Panc1 (cell line): ENCODE measurements at regions not wholly inside any gene's neighbourhood (a gene's known extent, or its start where the extent isn't known, plus 50 kb on each side); places are given as distances from the start of the nearest gene placed in this dataset.

ENCODE experiments used
- ATAC-seq: fragments of 200-7000 bp; cut with Tn5 transposase; 2 replicates; pipeline ENCODE4 v1.9.1; 2020; ENCODE audit warnings: mild to moderate bottlenecking, moderate library complexity
- BruUV-seq: library from RNA; stranded (reverse); fragments of 400-500 nt; replicated peaks from 2 replicates; lab custom pipeline; 2021; lab: Mats Ljungman, UMichigan
- CTCF ChIA-PET: fragments of 300-600 bp; sonication (Branson Sonifier 250); formaldehyde crosslinking; loops from one replicate; lab custom pipeline; 2022; ENCODE audit warnings: antibody characterized with exemption; lab: Charles Lee
- POLR2A ChIA-PET: fragments of 300-600 bp; sonication (Branson Sonifier 250); formaldehyde crosslinking; loops from one replicate; lab custom pipeline; 2022; ENCODE audit warnings: antibody characterized with exemption; lab: Charles Lee
- DNase-seq: peaks from one replicate; pipeline ENCODE4 v3.0.0-alpha.2; 2010; ENCODE audit warnings: low read depth, low spot score
- H3K27ac ChIP-seq: 2 replicates; pipeline ENCODE4 v1.5.1; 2011; ENCODE audit warnings: mild to moderate bottlenecking, low read length, inconsistent platforms
- H3K27me3 ChIP-seq: fragments of 200-500 bp; sonication (Bioruptor generic); 2 replicates; pipeline ENCODE4 v1.6.0; 2014; ENCODE audit warnings: low read length, inconsistent platforms; ENCODE audit not compliant: control insufficient read depth, insufficient read depth
- H3K36me3 ChIP-seq: fragments of 200-500 bp; sonication (Bioruptor generic); 2 replicates; pipeline ENCODE4 v1.5.1; 2014; ENCODE audit warnings: inconsistent platforms, mild to moderate bottlenecking, low read length, moderate library complexity; ENCODE audit not compliant: control insufficient read depth, insufficient read depth
- H3K4me1 ChIP-seq: 2 replicates; pipeline ENCODE4 v1.5.1; 2011; ENCODE audit warnings: inconsistent platforms, mild to moderate bottlenecking, low read length, moderate library complexity; ENCODE audit not compliant: control insufficient read depth, insufficient read depth
- H3K4me3 ChIP-seq, 2 experiments: 2 replicates each; pipeline ENCODE4 v1.5.1; 2011 to 2012; ENCODE audit warnings: low read depth in 2 of 2, low read length in 2 of 2, mild to moderate bottlenecking in 2 of 2, inconsistent platforms in 1 of 2, moderate library complexity in 1 of 2
- H3K9me3 ChIP-seq: fragments of 200-500 bp; sonication (Bioruptor generic); 2 replicates; pipeline ENCODE4 v1.5.1; 2014; ENCODE audit warnings: low read depth, mild to moderate bottlenecking, inconsistent platforms, low read length, moderate library complexity; ENCODE audit not compliant: control insufficient read depth, insufficient read depth
- POLR2AphosphoS5 ChIP-seq: IDR thresholded peaks from 2 replicates; pipeline ENCODE4 v1.6.1; 2012; ENCODE audit warnings: mild to moderate bottlenecking, low read depth, low read length, moderate library complexity
- SIN3A ChIP-seq: IDR thresholded peaks from 2 replicates; pipeline ENCODE4 v1.6.1; 2012; ENCODE audit warnings: low read depth, mild to moderate bottlenecking, low read length, moderate library complexity, borderline replicate concordance; ENCODE audit not compliant: insufficient read depth
- TCF7L2 ChIP-seq: IDR thresholded peaks from 2 replicates; pipeline ENCODE4 v1.6.1; 2011; ENCODE audit warnings: mild to moderate bottlenecking, low read depth, low read length, inconsistent platforms
- in situ Hi-C: cut with HindIII; loops from 2 replicates; pipeline ENCODE4 v1.10.0; 2016; ENCODE audit warnings: low sequenced_read_pairs, low pct_unique_long_range_greater_than_20kb
- intact Hi-C: fragments of 100-400 bp; cut with micrococcal nuclease; formaldehyde crosslinking; loops from one replicate; pipeline ENCODE4 v1.10.0; 2022; ENCODE audit not compliant: unreplicated experiment
- TF ChIP-seq, protein P1 (sequence below), 2 experiments: IDR thresholded peaks; 2 replicates each; pipeline ENCODE4 v1.6.1; 2011 to 2012; ENCODE audit warnings: low read depth in 2 of 2, control low read depth in 1 of 2, low read length in 1 of 2, mild to moderate bottlenecking in 1 of 2, moderate library complexity in 1 of 2; ENCODE audit not compliant: insufficient read depth in 1 of 2
- TF ChIP-seq, protein P2 (sequence below): fragments of 450-650 bp; IDR thresholded peaks from 2 replicates; pipeline ENCODE4 v1.5.1; 2017; ENCODE audit warnings: mild to moderate bottlenecking

DNA sequence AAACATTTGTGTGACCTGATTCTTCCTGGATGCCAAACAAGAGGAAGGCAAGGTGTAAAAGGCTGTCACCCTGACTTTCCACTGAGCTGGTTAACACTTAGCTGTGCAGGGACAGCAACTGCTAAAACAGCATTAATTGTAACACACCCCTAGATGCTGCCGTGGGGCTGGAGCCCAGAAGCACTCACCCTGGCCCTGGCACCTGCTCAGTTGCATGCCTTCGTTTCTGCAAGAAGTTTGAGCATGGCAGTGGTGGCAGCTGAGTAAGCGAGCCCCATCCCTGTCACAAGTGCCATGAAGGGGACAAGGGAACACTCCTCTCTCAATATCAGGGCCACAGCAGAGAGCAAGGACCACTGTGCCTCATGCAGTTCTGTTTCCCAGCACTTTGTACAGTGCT lies 330.2 kb downstream of the TMEM114 start:
- H3K27ac ChIP-seq, result no peak overlapping the region
- no peaks in the 10 kb centered on the region for H3K27me3 ChIP-seq
- no peaks in the 10 kb centered on the region for H3K9me3 ChIP-seq
- ATAC-seq, result no peak
- TF ChIP-seq TCF7L2, result no peak
- no peak for TF ChIP-seq SIN3A
- TF ChIP-seq, protein P1, sequence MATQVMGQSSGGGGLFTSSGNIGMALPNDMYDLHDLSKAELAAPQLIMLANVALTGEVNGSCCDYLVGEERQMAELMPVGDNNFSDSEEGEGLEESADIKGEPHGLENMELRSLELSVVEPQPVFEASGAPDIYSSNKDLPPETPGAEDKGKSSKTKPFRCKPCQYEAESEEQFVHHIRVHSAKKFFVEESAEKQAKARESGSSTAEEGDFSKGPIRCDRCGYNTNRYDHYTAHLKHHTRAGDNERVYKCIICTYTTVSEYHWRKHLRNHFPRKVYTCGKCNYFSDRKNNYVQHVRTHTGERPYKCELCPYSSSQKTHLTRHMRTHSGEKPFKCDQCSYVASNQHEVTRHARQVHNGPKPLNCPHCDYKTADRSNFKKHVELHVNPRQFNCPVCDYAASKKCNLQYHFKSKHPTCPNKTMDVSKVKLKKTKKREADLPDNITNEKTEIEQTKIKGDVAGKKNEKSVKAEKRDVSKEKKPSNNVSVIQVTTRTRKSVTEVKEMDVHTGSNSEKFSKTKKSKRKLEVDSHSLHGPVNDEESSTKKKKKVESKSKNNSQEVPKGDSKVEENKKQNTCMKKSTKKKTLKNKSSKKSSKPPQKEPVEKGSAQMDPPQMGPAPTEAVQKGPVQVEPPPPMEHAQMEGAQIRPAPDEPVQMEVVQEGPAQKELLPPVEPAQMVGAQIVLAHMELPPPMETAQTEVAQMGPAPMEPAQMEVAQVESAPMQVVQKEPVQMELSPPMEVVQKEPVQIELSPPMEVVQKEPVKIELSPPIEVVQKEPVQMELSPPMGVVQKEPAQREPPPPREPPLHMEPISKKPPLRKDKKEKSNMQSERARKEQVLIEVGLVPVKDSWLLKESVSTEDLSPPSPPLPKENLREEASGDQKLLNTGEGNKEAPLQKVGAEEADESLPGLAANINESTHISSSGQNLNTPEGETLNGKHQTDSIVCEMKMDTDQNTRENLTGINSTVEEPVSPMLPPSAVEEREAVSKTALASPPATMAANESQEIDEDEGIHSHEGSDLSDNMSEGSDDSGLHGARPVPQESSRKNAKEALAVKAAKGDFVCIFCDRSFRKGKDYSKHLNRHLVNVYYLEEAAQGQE (IDR thresholded peaks at IDR 0.05; ENCODE audit: insufficient read depth in 1 of 2, low read depth in 2 of 2, low read length in 1 of 2), result no peak
- TF ChIP-seq, protein P2, sequence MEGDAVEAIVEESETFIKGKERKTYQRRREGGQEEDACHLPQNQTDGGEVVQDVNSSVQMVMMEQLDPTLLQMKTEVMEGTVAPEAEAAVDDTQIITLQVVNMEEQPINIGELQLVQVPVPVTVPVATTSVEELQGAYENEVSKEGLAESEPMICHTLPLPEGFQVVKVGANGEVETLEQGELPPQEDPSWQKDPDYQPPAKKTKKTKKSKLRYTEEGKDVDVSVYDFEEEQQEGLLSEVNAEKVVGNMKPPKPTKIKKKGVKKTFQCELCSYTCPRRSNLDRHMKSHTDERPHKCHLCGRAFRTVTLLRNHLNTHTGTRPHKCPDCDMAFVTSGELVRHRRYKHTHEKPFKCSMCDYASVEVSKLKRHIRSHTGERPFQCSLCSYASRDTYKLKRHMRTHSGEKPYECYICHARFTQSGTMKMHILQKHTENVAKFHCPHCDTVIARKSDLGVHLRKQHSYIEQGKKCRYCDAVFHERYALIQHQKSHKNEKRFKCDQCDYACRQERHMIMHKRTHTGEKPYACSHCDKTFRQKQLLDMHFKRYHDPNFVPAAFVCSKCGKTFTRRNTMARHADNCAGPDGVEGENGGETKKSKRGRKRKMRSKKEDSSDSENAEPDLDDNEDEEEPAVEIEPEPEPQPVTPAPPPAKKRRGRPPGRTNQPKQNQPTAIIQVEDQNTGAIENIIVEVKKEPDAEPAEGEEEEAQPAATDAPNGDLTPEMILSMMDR, result no peak
- TF ChIP-seq POLR2AphosphoS5, result no peak
- H3K4me3 ChIP-seq, result no peak overlapping the region
- CTCF ChIA-PET, result no interaction called here
- in situ Hi-C loops (no loop called here), intact Hi-C loops (no loop called here)
- no peak for DNase-seq
- no peaks in the 10 kb centered on the region for H3K36me3 ChIP-seq
- no peaks in the 10 kb centered on the region for H3K4me1 ChIP-seq
- POLR2A ChIA-PET, result no interaction called here
- BruUV-seq, result no TSS peak

DNA sequence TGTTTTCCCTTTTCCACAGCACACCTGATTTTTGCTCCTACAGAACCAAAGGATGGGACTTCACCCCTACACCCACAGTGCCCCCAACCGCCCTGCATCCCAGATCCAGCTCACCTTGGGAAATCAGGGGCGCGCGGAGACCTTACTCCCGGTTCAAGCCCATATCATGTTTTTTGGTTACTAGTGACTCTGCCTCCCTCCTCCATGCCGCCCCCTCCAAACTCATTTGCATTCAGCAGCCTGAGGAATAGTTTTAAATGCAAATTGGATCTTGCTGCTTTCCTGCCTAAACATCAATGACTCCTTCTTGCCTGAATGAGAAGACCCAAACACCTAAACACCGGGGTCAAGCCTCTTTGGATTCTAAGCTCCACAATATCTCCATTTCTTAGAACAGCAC lies 331.8 kb downstream of the TMEM114 start:
- no peak overlapping the region for H3K4me3 ChIP-seq
- H3K27me3 ChIP-seq, result no peaks in the 10 kb centered on the region
- BruUV-seq, result no TSS peak
- POLR2A ChIA-PET, result no interaction called here
- in situ Hi-C loops, result no loop called here
- CTCF ChIA-PET, result no interaction called here
- ATAC-seq (no peak), DNase-seq (no peak)
- TF ChIP-seq, protein P2, result no peak
- TF ChIP-seq POLR2AphosphoS5 (no peak), TCF7L2 (no peak), SIN3A (no peak)
- TF ChIP-seq, protein P1 (IDR thresholded peaks at IDR 0.05; ENCODE audit: insufficient read depth in 1 of 2, low read depth in 2 of 2, low read length in 1 of 2), result no peak
- intact Hi-C loops, result no loop called here
- H3K27ac ChIP-seq, result no peak overlapping the region
- no peaks in the 10 kb centered on the region for H3K4me1 ChIP-seq
- H3K36me3 ChIP-seq, result no peaks in the 10 kb centered on the region
- no peaks in the 10 kb centered on the region for H3K9me3 ChIP-seq
